Ovary (tissue), 7 donors: ENCODE measurements at regions not wholly inside any gene's neighbourhood (a gene's known extent, or its start where the extent isn't known, plus 50 kb on each side); places are given as distances from the start of the nearest gene placed in this dataset.
"Not testable (repeated sequence)": the region's sequence is repeated elsewhere in the genome, so short reads cannot be mapped to it uniquely, and the experiment has no call there.

Source experiments
- DNase-seq, 5 donors: peaks; one replicate each; pipeline ENCODE4 v3.0.0-alpha.2; 2019 to 2020
- H3K27ac ChIP-seq, 2 donors: fragments of 200-600 bp; one replicate each; pipeline versions ENCODE4 v1.5.1 to v1.8.0; 2019 to 2022
- H3K27me3 ChIP-seq: fragments of 200-600 bp; one replicate; pipeline ENCODE4 v1.8.0; 2022
- H3K36me3 ChIP-seq: fragments of 200-600 bp; sonication (generic); one replicate; pipeline ENCODE4 v1.5.1; 2019
- H3K4me1 ChIP-seq: one replicate; pipeline ENCODE4 v1.8.1; 2013; ENCODE audit warnings: mild to moderate bottlenecking, moderate library complexity; ENCODE audit not compliant: insufficient read depth
- H3K4me3 ChIP-seq: fragments of 200-600 bp; sonication (generic); one replicate; pipeline ENCODE4 v1.5.1; 2017
- H3K9me3 ChIP-seq, 2 donors: fragments of 200-600 bp in 1 of 2; sonication (generic) in 1 of 2; one replicate each; pipeline versions ENCODE4 v1.5.1 to v1.8.1; 2013 to 2019; ENCODE audit warnings: mild to moderate bottlenecking in 1 of 2, moderate library complexity in 1 of 2
- EP300 ChIP-seq: sonication (generic); formaldehyde crosslinking; IDR thresholded peaks from one replicate; pipeline ENCODE4 v1.6.1; 2017; ENCODE audit warnings: antibody characterized with exemption
- POLR2A ChIP-seq: fragments of 450-650 bp; IDR thresholded peaks from one replicate; pipeline ENCODE4 v1.6.1; 2017; ENCODE audit warnings: antibody characterized with exemption, mild to moderate bottlenecking, moderate library complexity
- WGBS, 3 donors: extraction: QIAGEN DNeasy Blood & Tissue Kit in 1 of 3; methylation state at CpG; one replicate each; pipeline versions ENCODE4 v1.1.5 to v1.1.7; 2013 to 2017; 5-methylcytosine and 5-hydroxymethylcytosine counted together
- intact Hi-C, 4 donors: fragments of 100-400 bp; cut with DNase I; formaldehyde crosslinking; loops; one replicate each; pipeline versions ENCODE4 v1.11.0 to v1.15.1; 2022 to 2023
- TF ChIP-seq, protein P1 (sequence below), 3 donors: fragments of 450-650 bp in 2 of 3; fragments of 200-600 bp in 1 of 3; IDR thresholded peaks; one replicate each; pipeline versions ENCODE4 v1.5.1 to v1.8.0; 2016 to 2022; ENCODE audit warnings: antibody characterized with exemption in 3 of 3, mild to moderate bottlenecking in 1 of 3
- donor health status: DM: no; HTN: no; CAD: no; lungs with moderate emphysema.
- donor health status: DM: no; HTN: no; CAD: no.
- donor health status: Bipolar disorder and iron deficiency.
- donor health status: DM: no; HTN: no; CAD: no.
- donor health status: DM: yes; HTN: yes; CAD: no.

- H3K4me3 ChIP-seq, H3K27ac ChIP-seq, intact Hi-C loops, H3K9me3 ChIP-seq, DNase-seq, H3K27me3 ChIP-seq, H3K36me3 ChIP-seq, H3K4me1 ChIP-seq: not testable (repeated sequence)
- 2 to 11% (median 8%) methylated on average over 4 of the region's 4 CpGs for WGBS, 3 donors
These were observed 295.4 kb downstream of the RPIA start for GRCh38 chr2:88986721-88987330.

GRCh38 chr2:88988617-88989016 is 297.1 kb downstream of the RPIA start:
- DNase-seq, H3K4me3 ChIP-seq, H3K9me3 ChIP-seq, H3K4me1 ChIP-seq, intact Hi-C loops, H3K36me3 ChIP-seq, H3K27ac ChIP-seq, H3K27me3 ChIP-seq: not testable (repeated sequence)

DNA sequence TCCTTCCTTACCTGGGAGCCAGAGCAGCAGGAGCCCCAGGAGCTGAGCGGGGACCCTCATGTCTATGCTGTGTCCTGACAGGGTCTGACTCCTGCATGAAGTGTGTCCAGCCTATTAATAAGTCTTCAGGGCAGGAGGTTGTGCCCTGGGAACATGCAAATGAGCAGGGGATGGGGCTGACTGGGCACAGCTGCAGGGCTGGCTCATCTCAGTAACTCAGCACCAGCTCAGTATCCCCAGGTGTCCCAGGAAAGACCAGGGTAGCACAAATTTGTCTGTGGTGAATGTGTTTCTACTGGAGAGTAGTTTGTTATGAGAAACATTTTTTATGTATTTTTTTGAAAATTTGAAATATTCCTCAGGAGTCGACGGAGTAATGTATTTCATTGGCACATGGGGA is 301.3 kb downstream of the RPIA start:
- WGBS, 3 donors = 76 to 88% (median 82%) methylated on average over 3 of the region's 3 CpGs
- H3K27ac ChIP-seq, H3K9me3 ChIP-seq, H3K36me3 ChIP-seq, H3K27me3 ChIP-seq, intact Hi-C loops, H3K4me3 ChIP-seq, DNase-seq, H3K4me1 ChIP-seq: not testable (repeated sequence)

DNA sequence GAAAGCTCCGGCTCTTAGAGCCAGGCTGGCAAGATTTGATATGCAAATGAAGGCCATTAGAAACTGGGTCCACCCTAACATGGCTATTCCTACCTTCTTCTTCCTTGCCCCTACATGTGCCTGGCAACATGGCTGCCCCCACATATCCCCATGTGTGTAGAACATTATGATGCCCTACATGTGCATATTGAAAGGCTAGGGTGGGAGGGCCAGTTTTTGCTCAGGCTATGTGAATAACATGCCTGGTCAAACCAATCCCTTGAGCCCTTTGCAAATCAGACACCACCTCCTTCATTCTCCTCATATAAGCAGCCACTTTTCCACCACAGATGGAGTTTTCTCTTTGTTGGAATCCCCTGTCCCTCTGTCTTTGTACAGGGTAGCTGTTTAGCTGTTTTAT is 303.4 kb downstream of the RPIA start:
- no CpG with 5 or more reads among the region's 1 CpG for WGBS, 3 donors
- intact Hi-C loops, H3K4me1 ChIP-seq, DNase-seq, H3K9me3 ChIP-seq, H3K27ac ChIP-seq, H3K27me3 ChIP-seq, H3K4me3 ChIP-seq, H3K36me3 ChIP-seq: not testable (repeated sequence)

- H3K9me3 ChIP-seq, intact Hi-C loops, H3K4me3 ChIP-seq, H3K27ac ChIP-seq, H3K27me3 ChIP-seq, H3K36me3 ChIP-seq, H3K4me1 ChIP-seq, DNase-seq: not testable (repeated sequence)
These were observed 305.1 kb downstream of the RPIA start for GRCh38 chr2:88996588-88996987.

DNA sequence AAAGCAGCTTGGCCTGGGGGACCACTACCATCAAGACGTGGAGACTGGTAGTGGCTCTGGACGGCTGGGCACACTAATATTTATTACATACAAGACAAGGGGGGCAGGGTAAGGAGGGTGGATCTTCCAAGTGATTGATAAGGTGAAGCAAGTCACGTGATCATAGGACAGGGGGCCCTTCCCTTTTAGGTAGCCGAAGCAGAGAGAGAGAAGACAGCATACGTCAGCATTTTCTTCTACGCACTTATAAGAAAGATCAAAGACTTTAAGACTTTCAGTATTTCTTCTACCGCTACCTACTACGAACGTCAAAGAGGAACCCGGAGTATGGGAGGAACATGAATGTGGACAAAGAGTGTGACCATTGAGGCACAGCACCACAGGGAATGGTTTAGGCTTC is 307.9 kb downstream of the RPIA start:
- Histone ChIP-seq H3K9me3 (no peaks in the 10 kb centered on the region), H3K27me3 (no peaks in the 10 kb centered on the region), H3K4me3 (no peak overlapping the region), H3K36me3 (no peaks in the 10 kb centered on the region), H3K4me1 (no peaks in the 10 kb centered on the region), H3K27ac (no peak overlapping the region)
- DNase-seq = no peak
- TF ChIP-seq EP300 (no peak), POLR2A (no peak)
- TF ChIP-seq, protein P1, sequence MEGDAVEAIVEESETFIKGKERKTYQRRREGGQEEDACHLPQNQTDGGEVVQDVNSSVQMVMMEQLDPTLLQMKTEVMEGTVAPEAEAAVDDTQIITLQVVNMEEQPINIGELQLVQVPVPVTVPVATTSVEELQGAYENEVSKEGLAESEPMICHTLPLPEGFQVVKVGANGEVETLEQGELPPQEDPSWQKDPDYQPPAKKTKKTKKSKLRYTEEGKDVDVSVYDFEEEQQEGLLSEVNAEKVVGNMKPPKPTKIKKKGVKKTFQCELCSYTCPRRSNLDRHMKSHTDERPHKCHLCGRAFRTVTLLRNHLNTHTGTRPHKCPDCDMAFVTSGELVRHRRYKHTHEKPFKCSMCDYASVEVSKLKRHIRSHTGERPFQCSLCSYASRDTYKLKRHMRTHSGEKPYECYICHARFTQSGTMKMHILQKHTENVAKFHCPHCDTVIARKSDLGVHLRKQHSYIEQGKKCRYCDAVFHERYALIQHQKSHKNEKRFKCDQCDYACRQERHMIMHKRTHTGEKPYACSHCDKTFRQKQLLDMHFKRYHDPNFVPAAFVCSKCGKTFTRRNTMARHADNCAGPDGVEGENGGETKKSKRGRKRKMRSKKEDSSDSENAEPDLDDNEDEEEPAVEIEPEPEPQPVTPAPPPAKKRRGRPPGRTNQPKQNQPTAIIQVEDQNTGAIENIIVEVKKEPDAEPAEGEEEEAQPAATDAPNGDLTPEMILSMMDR (IDR thresholded peaks at IDR 0.05) = no peak
- 77 to 83% (median 80%) methylated on average over 10 of the region's 10 CpGs for WGBS, 3 donors
- intact Hi-C loops = no loop called here

GRCh38 chr2:89000235-89000634 is 308.8 kb downstream of the RPIA start:
- Histone ChIP-seq H3K27me3 (no peaks in the 10 kb centered on the region), H3K27ac (no peak overlapping the region), H3K36me3 (no peaks in the 10 kb centered on the region), H3K9me3 (no peaks in the 10 kb centered on the region), H3K4me3 (no peak overlapping the region), H3K4me1 (no peaks in the 10 kb centered on the region)
- intact Hi-C loops = no loop called here
- TF ChIP-seq, protein P1 (IDR thresholded peaks at IDR 0.05) = no peak
- no peak for TF ChIP-seq POLR2A
- no peak for TF ChIP-seq EP300
- no peak for DNase-seq
- WGBS, 3 donors = 67 to 72% (median 72%) methylated on average over 5 of the region's 5 CpGs

DNA sequence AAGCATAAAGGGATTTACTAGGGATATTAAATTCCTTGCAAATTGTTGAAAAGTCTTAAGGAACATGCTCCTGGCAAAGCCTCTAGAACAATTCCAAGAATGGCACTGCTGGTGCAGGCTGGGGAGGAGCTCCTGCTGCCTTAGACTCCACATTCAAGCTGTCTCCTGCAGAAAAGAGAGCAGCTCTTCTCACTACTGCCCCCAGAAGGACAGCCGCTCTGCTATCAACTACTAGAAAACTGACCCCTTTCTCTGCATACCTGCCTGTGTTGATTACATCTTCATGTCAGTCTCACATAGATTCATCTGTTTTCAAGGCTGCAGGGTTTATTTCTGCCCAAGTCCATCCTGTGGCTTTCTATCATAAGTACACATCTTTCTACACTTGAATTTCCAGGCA is 312.8 kb downstream of the RPIA start:
- WGBS, 3 donors = 25 to 45% (median 44%) methylated on average over 1 of the region's 1 CpG
- intact Hi-C loops, DNase-seq, H3K36me3 ChIP-seq, H3K27ac ChIP-seq, H3K4me3 ChIP-seq, H3K9me3 ChIP-seq, H3K4me1 ChIP-seq, H3K27me3 ChIP-seq: not testable (repeated sequence)

GRCh38 chr2:89020566-89020965 is 329.1 kb downstream of the RPIA start:
- H3K27me3 ChIP-seq, DNase-seq, H3K9me3 ChIP-seq, H3K4me3 ChIP-seq, H3K4me1 ChIP-seq, H3K27ac ChIP-seq, intact Hi-C loops, H3K36me3 ChIP-seq: not testable (repeated sequence)
- WGBS, 3 donors = 44 to 54% (median 53%) methylated on average over 3 to 4 of the region's 4 CpGs

DNA sequence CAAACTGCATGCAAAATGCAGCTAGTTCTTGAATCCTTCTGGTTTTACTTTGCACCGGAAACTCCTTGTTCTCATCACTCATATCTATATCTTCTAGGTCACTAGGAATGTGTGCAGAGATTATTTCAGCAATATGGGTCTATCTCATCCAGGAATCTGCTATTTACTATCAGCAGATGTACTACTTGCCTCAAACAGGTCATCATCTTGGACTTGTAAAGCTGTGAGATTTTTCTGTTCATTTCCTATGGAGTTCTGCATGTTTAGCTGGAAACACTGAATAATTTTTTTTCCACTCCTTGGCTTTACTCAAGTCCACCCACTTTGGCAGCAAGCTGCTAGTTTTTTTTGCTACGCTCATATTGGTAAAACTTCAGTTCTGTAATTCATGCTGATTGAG is 334.8 kb downstream of the RPIA start:
- H3K4me3 ChIP-seq, H3K27me3 ChIP-seq, intact Hi-C loops, H3K4me1 ChIP-seq, H3K27ac ChIP-seq, DNase-seq, H3K9me3 ChIP-seq, H3K36me3 ChIP-seq: not testable (repeated sequence)
- 70 to 85% (median 83%) methylated on average over 2 of the region's 2 CpGs for WGBS, 3 donors
